Type B pancreatic cell (in vitro differentiated cells): ENCODE measurements at regions not wholly inside any gene's neighbourhood (a gene's known extent, or its start where the extent isn't known, plus 50 kb on each side); places are given as distances from the start of the nearest gene placed in this dataset.

Experiments used
- DNase-seq: peaks from one replicate; pipeline ENCODE4 v3.0.0; 2021; ENCODE audit warnings: mixed read lengths; ENCODE audit not compliant: unreplicated experiment; ENCODE audit errors: extremely low spot score
- H3K27ac Mint-ChIP-seq: 2 replicates; pipeline ENCODE4 v1.8.0; 2021; ENCODE audit warnings: mild to moderate bottlenecking, mixed read lengths
- H3K27me3 Mint-ChIP-seq: 2 replicates; pipeline ENCODE4 v1.8.0; 2021; ENCODE audit warnings: mixed read lengths
- H3K36me3 Mint-ChIP-seq: 2 replicates; pipeline ENCODE4 v1.8.0; 2021; ENCODE audit warnings: mixed read lengths
- H3K4me1 Mint-ChIP-seq: one replicate; pipeline ENCODE4 v1.8.0; 2021; ENCODE audit warnings: mixed read lengths; ENCODE audit not compliant: unreplicated experiment
- H3K4me3 Mint-ChIP-seq: 2 replicates; pipeline ENCODE4 v1.8.0; 2021; ENCODE audit warnings: mild to moderate bottlenecking, mixed read lengths
- H3K9me3 Mint-ChIP-seq: 2 replicates; pipeline ENCODE4 v1.8.0; 2021; ENCODE audit warnings: mixed read lengths
- CTCF ChIP-seq: fragments of 200-600 bp; sonication (generic); conservative IDR thresholded peaks from 2 replicates; pipeline ENCODE4 v1.5.0; 2021; ENCODE audit warnings: antibody characterized with exemption, mild to moderate bottlenecking

- no peaks in the 10 kb centered on the region for H3K36me3 Mint-ChIP-seq
- DNase-seq: no peak
- H3K9me3 Mint-ChIP-seq: peaks cover 7% of the 10 kb centered on the region
- no peak overlapping the region for H3K27ac Mint-ChIP-seq
- peaks cover 5% of the 10 kb centered on the region for H3K4me1 Mint-ChIP-seq
- no peaks in the 10 kb centered on the region for H3K27me3 Mint-ChIP-seq
- TF ChIP-seq CTCF: no peak
- no peak overlapping the region for H3K4me3 Mint-ChIP-seq
These were observed 86.8 kb upstream of the VEGFC start for GRCh38 chr4:176879380-176880116.

- no peak for DNase-seq
- no peak for TF ChIP-seq CTCF
- peaks cover 5% of the 10 kb centered on the region for H3K4me1 Mint-ChIP-seq
These were observed 89.5 kb upstream of the VEGFC start for GRCh38 chr4:176882206-176882605.

GRCh38 chr4:176883108-176883550 lies 90.4 kb upstream of the VEGFC start:
- no peak for TF ChIP-seq CTCF
- H3K4me1 Mint-ChIP-seq: peaks cover 5% of the 10 kb centered on the region
- H3K27me3 Mint-ChIP-seq: no peaks in the 10 kb centered on the region
- DNase-seq: no peak
- no peaks in the 10 kb centered on the region for H3K36me3 Mint-ChIP-seq
- H3K9me3 Mint-ChIP-seq: no peaks in the 10 kb centered on the region
- no peak overlapping the region for H3K27ac Mint-ChIP-seq
- H3K4me3 Mint-ChIP-seq: no peak overlapping the region

More at GRCh38 chr4:176882206-176882605, 89.5 kb upstream of the VEGFC start:
- H3K4me3 Mint-ChIP-seq: no peak overlapping the region
- no peaks in the 10 kb centered on the region for H3K36me3 Mint-ChIP-seq
- H3K9me3 Mint-ChIP-seq: no peaks in the 10 kb centered on the region
- H3K27me3 Mint-ChIP-seq: no peaks in the 10 kb centered on the region
- no peak overlapping the region for H3K27ac Mint-ChIP-seq

- Mint-ChIP-seq H3K27me3 (no peaks in the 10 kb centered on the region), H3K27ac (no peak overlapping the region), H3K4me3 (no peak overlapping the region), H3K9me3 (no peaks in the 10 kb centered on the region), H3K36me3 (no peaks in the 10 kb centered on the region), H3K4me1 (peaks cover 5% of the 10 kb centered on the region)
- no peak for DNase-seq
- no peak for TF ChIP-seq CTCF
These were observed 91.1 kb upstream of the VEGFC start for GRCh38 chr4:176883681-176884418.

GRCh38 chr4:176885224-176885623 lies 92.5 kb upstream of the VEGFC start:
- no peak for TF ChIP-seq CTCF
- no peaks in the 10 kb centered on the region for H3K27me3 Mint-ChIP-seq
- H3K36me3 Mint-ChIP-seq: no peaks in the 10 kb centered on the region
- no peaks in the 10 kb centered on the region for H3K9me3 Mint-ChIP-seq
- no peak overlapping the region for H3K4me3 Mint-ChIP-seq
- H3K4me1 Mint-ChIP-seq: peaks cover 5% of the 10 kb centered on the region
- DNase-seq: no peak
- H3K27ac Mint-ChIP-seq: no peak overlapping the region
